HUES64 (cell line): ENCODE measurements at regions not wholly inside any gene's neighbourhood (a gene's known extent, or its start where the extent isn't known, plus 50 kb on each side); places are given as distances from the start of the nearest gene placed in this dataset.
"Not testable (repeated sequence)": the region's sequence is repeated elsewhere in the genome, so short reads cannot be mapped to it uniquely, and the experiment has no call there.

Experiments
- H3K27ac ChIP-seq: 2 replicates; pipeline ENCODE4 v1.7.0; 2013; ENCODE audit warnings: low read depth, low read length, inconsistent platforms
- H3K27me3 ChIP-seq: 2 replicates; pipeline ENCODE4 v1.6.1; 2013; ENCODE audit warnings: mild to moderate bottlenecking, low read length; ENCODE audit not compliant: insufficient read depth
- H3K36me3 ChIP-seq: 2 replicates; pipeline ENCODE4 v1.6.1; 2013; ENCODE audit warnings: mild to moderate bottlenecking, low read length; ENCODE audit not compliant: insufficient read depth
- H3K4me1 ChIP-seq: 2 replicates; pipeline ENCODE4 v1.6.1; 2013; ENCODE audit warnings: mild to moderate bottlenecking, low read length, moderate library complexity; ENCODE audit not compliant: insufficient read depth
- H3K4me3 ChIP-seq: 2 replicates; pipeline ENCODE4 v1.5.1; 2013; ENCODE audit warnings: mild to moderate bottlenecking, low read length, moderate library complexity
- H3K9ac ChIP-seq: 2 replicates; pipeline ENCODE4 v1.6.1; 2013; ENCODE audit warnings: mild to moderate bottlenecking, low read depth, low read length
- H3K9me3 ChIP-seq: 2 replicates; pipeline ENCODE4 v1.6.1; 2013; ENCODE audit warnings: low read depth, low read length; ENCODE audit not compliant: insufficient read depth
- WGBS: fragments of 150-250, 120-280 bp; methylation state at CpG from one replicate; pipeline ENCODE4 v1.1.7; 2013; ENCODE audit warnings: missing lambda C conversion rate; 5-methylcytosine and 5-hydroxymethylcytosine counted together

GRCh38 chr7:76708446-76708845 is 81.4 kb upstream of the POMZP3 start:
- H3K9me3 ChIP-seq, H3K27ac ChIP-seq, H3K36me3 ChIP-seq, H3K4me1 ChIP-seq, H3K4me3 ChIP-seq, H3K27me3 ChIP-seq, H3K9ac ChIP-seq: not testable (repeated sequence)
- 100% methylated on average over 2 of the region's 2 CpGs for WGBS

DNA sequence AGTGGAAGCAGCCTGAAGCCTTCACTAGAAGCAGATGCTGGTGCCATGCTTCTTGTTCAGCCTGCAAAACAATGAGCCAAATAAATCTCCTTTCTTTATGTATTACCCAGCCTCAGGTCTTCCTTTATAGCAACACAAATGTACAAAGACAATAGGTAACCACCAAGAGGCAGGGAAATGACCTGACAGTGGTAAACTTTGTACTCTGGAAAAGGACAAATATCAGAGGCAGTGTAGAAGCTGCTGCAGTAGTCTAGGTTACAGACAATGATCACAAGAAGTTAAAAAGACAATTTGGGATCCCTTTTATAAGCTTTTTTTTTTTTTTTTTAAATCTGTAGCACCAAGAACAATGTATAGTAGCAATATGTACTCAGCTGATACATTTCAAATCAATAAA is 76.7 kb upstream of the POMZP3 start:
- not testable (repeated sequence) for H3K9ac ChIP-seq, H3K4me3 ChIP-seq, H3K27ac ChIP-seq, H3K4me1 ChIP-seq, H3K27me3 ChIP-seq, H3K9me3 ChIP-seq, H3K36me3 ChIP-seq

DNA sequence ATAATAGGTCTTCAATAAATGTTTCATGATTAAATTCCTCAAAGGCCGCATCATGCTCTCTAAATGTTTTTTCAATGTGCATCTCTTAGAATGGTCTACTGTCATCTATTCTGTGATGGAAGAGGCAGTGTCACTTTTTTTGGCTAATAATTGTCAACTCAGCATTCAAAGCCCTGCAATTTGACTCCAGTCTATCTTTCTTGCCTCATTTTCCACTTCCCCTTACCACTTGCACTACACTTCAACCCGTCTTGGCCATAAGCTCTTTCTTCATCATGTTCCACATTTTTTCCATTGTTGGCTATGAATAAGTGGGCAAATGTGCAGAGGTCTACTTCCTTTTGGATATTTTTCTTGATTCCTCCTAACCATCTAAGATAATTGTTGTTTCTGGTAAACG is 59.2 kb upstream of the POMZP3 start:
- H3K9me3 ChIP-seq, H3K27ac ChIP-seq, H3K4me1 ChIP-seq, H3K9ac ChIP-seq, H3K4me3 ChIP-seq, H3K36me3 ChIP-seq, H3K27me3 ChIP-seq: not testable (repeated sequence)
- 90% methylated on average over 2 of the region's 3 CpGs for WGBS

GRCh38 chr7:76684737-76685136 is 57.7 kb upstream of the POMZP3 start:
- not testable (repeated sequence) for H3K36me3 ChIP-seq, H3K9me3 ChIP-seq, H3K27me3 ChIP-seq, H3K9ac ChIP-seq, H3K27ac ChIP-seq, H3K4me1 ChIP-seq, H3K4me3 ChIP-seq
- WGBS = no CpG with 5 or more reads among the region's 1 CpG

- 96% methylated on average over 1 of the region's 1 CpG for WGBS
- H3K4me1 ChIP-seq, H3K4me3 ChIP-seq, H3K36me3 ChIP-seq, H3K9me3 ChIP-seq, H3K9ac ChIP-seq, H3K27ac ChIP-seq, H3K27me3 ChIP-seq: not testable (repeated sequence)
These were observed 56.6 kb upstream of the POMZP3 start for GRCh38 chr7:76683631-76684030.

DNA sequence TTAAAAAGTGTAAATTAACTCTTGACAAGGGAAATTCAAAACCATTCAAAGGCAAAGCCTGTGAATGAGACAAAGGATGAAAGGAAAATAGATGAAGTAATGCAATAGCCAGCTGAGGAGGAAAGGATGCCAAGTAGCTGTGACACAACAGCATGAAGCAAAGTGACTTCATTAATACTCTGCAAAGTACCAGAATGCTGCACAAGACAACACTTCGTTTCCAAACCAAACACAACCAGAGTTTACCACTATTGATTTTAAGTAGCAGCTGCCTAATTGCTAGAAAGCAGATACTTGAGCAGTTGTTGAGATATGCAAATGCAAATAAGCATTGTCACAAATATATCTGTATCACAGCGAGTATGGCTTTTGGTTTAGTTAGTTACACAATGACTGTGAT is 54.7 kb upstream of the POMZP3 start:
- 11% methylated on average over 1 of the region's 2 CpGs for WGBS

GRCh38 chr7:76679174-76679573 is 52.1 kb upstream of the POMZP3 start:
- not testable (repeated sequence) for H3K4me3 ChIP-seq

More for the DNA sequence above, 54.7 kb upstream of the POMZP3 start:
- H3K27me3 ChIP-seq, H3K4me3 ChIP-seq, H3K9ac ChIP-seq, H3K9me3 ChIP-seq, H3K36me3 ChIP-seq, H3K27ac ChIP-seq, H3K4me1 ChIP-seq: not testable (repeated sequence)

DNA sequence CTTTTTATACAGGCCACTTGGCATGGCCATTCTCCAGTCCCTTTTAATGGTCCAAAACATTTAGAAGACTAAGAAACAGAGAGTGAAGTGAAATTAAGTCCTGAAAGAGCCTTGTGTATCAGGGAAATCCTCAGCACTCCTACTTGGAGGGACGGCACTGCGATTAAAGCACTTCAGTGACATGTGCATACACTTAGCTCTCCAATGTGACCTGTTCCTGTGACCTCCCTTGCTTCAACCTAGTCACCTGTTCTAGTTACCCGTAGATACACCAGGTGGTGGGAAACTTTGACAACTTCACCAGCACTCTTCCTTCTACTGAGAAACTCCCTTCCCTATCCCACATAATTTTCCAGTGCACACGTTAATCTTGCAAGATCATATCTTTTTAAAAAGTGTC is 51.4 kb upstream of the POMZP3 start:
- H3K36me3 ChIP-seq, H3K9me3 ChIP-seq, H3K9ac ChIP-seq, H3K4me3 ChIP-seq, H3K4me1 ChIP-seq, H3K27me3 ChIP-seq, H3K27ac ChIP-seq: not testable (repeated sequence)
- WGBS = 89% methylated on average over 4 of the region's 4 CpGs

More at GRCh38 chr7:76679174-76679573, 52.1 kb upstream of the POMZP3 start:
- not testable (repeated sequence) for H3K27ac ChIP-seq, H3K27me3 ChIP-seq, H3K9me3 ChIP-seq, H3K36me3 ChIP-seq, H3K9ac ChIP-seq, H3K4me1 ChIP-seq
- WGBS = 100% methylated on average over 1 of the region's 2 CpGs

DNA sequence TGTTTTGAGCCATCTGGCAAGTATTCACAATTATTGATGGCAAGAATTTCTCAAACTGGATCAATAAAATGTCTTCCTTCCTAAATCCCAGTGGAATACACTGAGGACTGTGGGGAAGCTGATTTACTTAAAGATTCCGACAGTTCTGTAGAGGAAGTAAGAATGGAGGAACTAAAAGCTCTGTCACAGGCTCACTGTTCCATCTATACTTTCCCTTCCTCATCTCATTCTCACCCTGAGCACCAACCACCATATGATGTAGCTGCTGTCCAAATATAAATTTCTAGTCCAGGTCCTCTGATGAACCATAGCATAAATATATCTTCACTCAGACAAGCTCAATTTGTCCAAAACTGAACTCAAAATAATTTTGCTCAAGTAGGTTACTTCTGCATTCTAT is 49.8 kb upstream of the POMZP3 start:
- not testable (repeated sequence) for H3K4me3 ChIP-seq, H3K4me1 ChIP-seq, H3K9me3 ChIP-seq, H3K36me3 ChIP-seq, H3K9ac ChIP-seq, H3K27me3 ChIP-seq, H3K27ac ChIP-seq
- no CpG with 5 or more reads among the region's 1 CpG for WGBS
